ENCODE measurements at regions not wholly inside any gene's neighbourhood (a gene's known extent, or its start where the extent isn't known, plus 50 kb on each side); places are given as distances from the start of the nearest gene placed in this dataset.

DNA sequence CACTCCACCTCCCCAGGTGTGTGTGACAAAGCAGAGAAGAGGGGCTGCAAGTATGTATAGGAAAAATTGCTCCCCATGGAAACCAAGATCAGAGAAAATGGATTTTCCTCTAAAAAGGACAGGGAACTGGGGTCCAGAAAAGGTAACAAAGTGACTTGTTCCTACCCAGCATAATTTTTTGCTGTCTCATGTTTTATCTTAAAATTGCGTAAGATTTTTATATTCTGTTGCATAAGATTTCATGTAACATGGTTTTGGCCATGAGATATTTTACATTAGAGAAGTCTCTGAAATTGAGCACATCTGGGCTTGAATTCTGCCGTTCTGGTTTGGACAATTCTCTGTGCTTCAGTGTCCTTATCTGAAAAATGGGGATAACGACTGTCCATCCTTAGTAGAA is 335.7 kb upstream of the RORA start:
- no peaks in the 10 kb centered on the region for H3K36me3 ChIP-seq
- no peak for DNase-seq
- TF ChIP-seq POLR2A (IDR thresholded peaks at IDR 0.05), result no peak
- TF ChIP-seq, protein P1, sequence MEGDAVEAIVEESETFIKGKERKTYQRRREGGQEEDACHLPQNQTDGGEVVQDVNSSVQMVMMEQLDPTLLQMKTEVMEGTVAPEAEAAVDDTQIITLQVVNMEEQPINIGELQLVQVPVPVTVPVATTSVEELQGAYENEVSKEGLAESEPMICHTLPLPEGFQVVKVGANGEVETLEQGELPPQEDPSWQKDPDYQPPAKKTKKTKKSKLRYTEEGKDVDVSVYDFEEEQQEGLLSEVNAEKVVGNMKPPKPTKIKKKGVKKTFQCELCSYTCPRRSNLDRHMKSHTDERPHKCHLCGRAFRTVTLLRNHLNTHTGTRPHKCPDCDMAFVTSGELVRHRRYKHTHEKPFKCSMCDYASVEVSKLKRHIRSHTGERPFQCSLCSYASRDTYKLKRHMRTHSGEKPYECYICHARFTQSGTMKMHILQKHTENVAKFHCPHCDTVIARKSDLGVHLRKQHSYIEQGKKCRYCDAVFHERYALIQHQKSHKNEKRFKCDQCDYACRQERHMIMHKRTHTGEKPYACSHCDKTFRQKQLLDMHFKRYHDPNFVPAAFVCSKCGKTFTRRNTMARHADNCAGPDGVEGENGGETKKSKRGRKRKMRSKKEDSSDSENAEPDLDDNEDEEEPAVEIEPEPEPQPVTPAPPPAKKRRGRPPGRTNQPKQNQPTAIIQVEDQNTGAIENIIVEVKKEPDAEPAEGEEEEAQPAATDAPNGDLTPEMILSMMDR (IDR thresholded peaks at IDR 0.05), result no peak
- peak overlapping the region in 1 of 2 donors; percentile 28 for H3K27ac ChIP-seq
- no peaks in the 10 kb centered on the region for H3K9me3 ChIP-seq
- H3K4me3 ChIP-seq, result no peak overlapping the region
- H3K4me1 ChIP-seq, result no peaks in the 10 kb centered on the region
- intact Hi-C loops (cut with DNase I; ENCODE audit: low total_unique reads), result no loop called here
- H3K27me3 ChIP-seq, result no peaks in the 10 kb centered on the region

DNA sequence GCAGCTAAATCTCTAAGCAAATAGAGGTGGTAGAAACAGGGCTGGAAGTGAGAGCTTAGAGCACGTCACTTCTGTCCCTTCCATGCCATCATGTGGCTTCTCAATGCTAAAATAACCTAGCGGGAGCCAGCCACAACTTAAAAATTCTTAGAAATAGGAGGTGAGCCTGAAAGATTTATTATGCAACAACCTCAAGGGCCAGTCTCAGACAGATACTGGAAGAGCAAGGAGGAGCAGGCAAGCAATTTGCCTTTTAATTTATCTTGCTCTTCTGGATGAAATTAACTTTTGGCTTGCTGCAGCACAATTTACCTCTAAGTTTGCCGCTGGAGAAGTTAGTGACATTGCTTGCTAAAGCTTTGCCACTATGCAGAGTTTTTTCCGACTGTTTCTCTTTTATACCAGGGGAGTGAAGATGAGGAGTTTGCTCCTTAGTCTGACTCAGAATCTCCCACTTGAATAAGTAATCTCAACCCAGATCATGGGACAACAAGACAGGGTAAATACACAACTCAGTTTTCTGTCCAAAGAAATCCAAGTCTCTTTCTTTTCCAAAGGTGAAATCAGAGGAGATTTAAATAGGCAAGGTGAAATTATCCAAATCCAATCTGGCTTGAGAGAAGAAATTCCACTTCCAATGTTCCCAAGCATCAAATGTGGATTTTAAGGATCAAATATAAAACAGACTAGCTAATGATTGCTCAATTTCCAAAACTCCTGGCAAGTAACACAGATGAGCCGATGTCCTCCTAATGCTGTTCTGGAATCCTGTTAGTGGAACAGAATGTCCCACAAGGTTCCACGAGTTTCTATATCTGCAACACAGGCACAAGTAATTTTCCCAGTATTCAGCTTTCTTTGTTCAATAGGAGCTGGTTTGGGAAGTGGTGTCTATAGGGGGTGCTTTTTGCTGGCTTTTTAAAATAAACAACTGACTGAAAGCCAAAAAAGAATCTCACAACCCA is 329.4 kb upstream of the RORA start:
- intact Hi-C loops (cut with DNase I; ENCODE audit: low total_unique reads), result no loop called here
- H3K27me3 ChIP-seq, result no peaks in the 10 kb centered on the region
- peak overlapping the region; percentile 80 to 81 for H3K27ac ChIP-seq
- TF ChIP-seq, protein P1 (IDR thresholded peaks at IDR 0.05), result no peak
- H3K4me1 ChIP-seq, result no peaks in the 10 kb centered on the region
- no peaks in the 10 kb centered on the region for H3K9me3 ChIP-seq
- H3K4me3 ChIP-seq, result no peak overlapping the region
- peak in 1 of 2 donors; percentile 59 for DNase-seq
- no peaks in the 10 kb centered on the region for H3K36me3 ChIP-seq

DNA sequence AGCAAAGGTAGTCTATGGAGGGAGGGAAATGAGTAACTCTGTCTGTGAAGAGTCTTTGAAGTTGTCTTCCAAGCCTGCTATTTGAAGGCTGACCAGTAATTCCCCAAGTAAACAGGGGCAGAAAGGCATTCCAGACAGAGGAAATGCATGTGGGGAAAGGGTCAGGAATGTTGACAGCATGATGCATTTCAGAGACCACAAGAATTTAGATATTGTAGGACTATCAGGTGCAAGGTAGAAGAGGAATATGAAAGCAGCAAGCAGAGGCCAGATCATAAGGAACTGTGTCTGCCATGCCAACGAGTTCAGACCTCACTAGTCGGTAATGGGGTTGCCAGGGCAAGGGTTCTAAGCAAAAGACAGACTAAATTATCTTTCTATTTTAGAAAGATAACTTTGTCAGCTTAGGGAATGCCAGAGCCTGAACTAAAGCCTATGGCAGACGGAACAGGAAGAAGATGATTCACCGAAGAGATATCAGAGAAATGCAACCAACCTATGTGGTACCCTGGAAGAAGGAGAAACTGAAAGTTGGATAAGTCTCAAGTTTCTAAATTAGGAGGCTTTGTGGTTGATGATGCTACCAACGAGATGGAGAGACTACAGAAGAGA is 327.0 kb upstream of the RORA start:
- Histone ChIP-seq H3K9me3 (no peaks in the 10 kb centered on the region), H3K27me3 (no peaks in the 10 kb centered on the region), H3K4me3 (no peak overlapping the region), H3K4me1 (no peaks in the 10 kb centered on the region), H3K36me3 (no peaks in the 10 kb centered on the region), H3K27ac (no peak overlapping the region)
- DNase-seq, result no peak
- TF ChIP-seq, protein P1 (IDR thresholded peaks at IDR 0.05), result no peak
- no peak for TF ChIP-seq POLR2A (IDR thresholded peaks at IDR 0.05)
- intact Hi-C loops (cut with DNase I; ENCODE audit: low total_unique reads), result no loop called here

DNA sequence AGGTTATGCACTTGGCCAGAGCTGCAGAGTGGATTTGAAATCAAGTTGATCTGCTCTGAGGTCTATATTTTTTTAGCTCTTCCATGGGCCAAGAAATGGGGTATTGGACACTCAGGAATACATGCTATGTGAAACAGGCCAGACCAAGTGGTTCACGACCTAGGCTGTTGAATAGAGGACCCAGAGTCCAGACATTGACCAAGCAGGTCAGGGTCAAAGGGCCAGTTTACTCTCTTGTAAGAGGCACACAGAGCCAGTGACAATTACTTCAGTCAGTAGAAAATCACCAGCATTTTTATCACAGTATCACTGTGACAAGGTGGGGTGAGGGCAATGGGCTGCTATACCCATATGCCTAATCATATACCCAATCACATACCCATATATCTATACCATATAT is 320.6 kb upstream of the RORA start:
- no peaks in the 10 kb centered on the region for H3K4me1 ChIP-seq
- H3K4me3 ChIP-seq, result no peak overlapping the region
- TF ChIP-seq, protein P1 (IDR thresholded peaks at IDR 0.05), result no peak
- TF ChIP-seq POLR2A (IDR thresholded peaks at IDR 0.05), result no peak
- H3K27ac ChIP-seq, result no peak overlapping the region
- H3K9me3 ChIP-seq, result no peaks in the 10 kb centered on the region
- intact Hi-C loops (cut with DNase I; ENCODE audit: low total_unique reads), result no loop called here
- no peaks in the 10 kb centered on the region for H3K36me3 ChIP-seq
- H3K27me3 ChIP-seq, result no peaks in the 10 kb centered on the region
- no peak for DNase-seq

DNA sequence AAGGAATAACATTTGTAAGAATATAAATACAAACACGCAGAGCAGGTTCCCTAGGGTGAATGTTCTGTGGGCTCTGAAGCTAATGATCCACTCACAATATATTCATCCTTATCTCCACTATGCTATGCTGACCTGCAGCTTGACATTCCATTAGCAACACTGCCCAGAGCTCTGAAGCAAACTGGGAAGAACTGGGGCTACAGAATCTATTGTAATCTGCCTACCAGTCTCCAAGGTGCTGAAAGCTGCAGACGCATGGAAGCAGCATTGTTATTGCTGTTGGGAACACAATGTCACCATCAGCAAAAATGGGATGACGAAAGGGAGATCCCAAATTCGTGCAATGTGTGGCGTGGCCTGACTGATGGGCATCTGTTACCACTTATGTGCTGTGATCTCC is 316.7 kb upstream of the RORA start:
- no peak overlapping the region for H3K4me3 ChIP-seq
- TF ChIP-seq, protein P1 (IDR thresholded peaks at IDR 0.05), result no peak
- TF ChIP-seq POLR2A (IDR thresholded peaks at IDR 0.05), result no peak
- intact Hi-C loops (cut with DNase I; ENCODE audit: low total_unique reads), result no loop called here
- H3K27ac ChIP-seq, result no peak overlapping the region
- H3K4me1 ChIP-seq, result no peaks in the 10 kb centered on the region
- H3K27me3 ChIP-seq, result no peaks in the 10 kb centered on the region
- H3K36me3 ChIP-seq, result no peaks in the 10 kb centered on the region
- no peaks in the 10 kb centered on the region for H3K9me3 ChIP-seq
- no peak for DNase-seq

Measured in uterus (tissue), 3 donors.